Loucy (cell line): ENCODE measurements at regions not wholly inside any gene's neighbourhood (a gene's known extent, or its start where the extent isn't known, plus 50 kb on each side); places are given as distances from the start of the nearest gene placed in this dataset.

Experiments used
- EZH2phosphoT487 ChIP-seq: fragments of 200-600 bp; IDR thresholded peaks from 2 replicates; pipeline ENCODE4 v1.6.1; 2018; ENCODE audit warnings: antibody characterized with exemption, mild to moderate bottlenecking, moderate library complexity, borderline replicate concordance
- TF ChIP-seq, protein P1 (sequence below): fragments of 200-600 bp; sonication (generic); conservative IDR thresholded peaks from 2 replicates; pipeline ENCODE4 v1.5.1; 2014; ENCODE audit warnings: mild to moderate bottlenecking, antibody characterized with exemption, low read length

DNA sequence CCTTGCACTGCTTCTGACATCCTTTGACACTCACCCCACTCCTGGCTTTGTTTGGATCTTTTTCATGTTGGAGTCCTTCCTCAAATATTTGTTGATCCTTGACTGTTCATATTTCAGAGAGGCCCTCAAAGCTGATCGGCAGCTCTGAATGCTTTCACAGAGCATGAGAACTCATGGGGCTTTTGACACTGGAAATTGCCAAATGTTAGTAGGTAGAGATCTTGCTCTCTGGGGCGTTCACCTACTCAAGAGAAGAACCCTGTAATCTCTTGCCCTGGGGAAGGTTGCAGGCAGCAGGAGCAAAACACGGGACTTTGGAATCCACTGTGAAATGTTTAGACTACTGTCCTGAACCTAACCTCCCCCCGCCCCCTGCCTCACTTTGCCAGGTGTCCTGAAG lies 67.4 kb upstream of the STUM start:
- no peak for TF ChIP-seq EZH2phosphoT487
- TF ChIP-seq, protein P1, sequence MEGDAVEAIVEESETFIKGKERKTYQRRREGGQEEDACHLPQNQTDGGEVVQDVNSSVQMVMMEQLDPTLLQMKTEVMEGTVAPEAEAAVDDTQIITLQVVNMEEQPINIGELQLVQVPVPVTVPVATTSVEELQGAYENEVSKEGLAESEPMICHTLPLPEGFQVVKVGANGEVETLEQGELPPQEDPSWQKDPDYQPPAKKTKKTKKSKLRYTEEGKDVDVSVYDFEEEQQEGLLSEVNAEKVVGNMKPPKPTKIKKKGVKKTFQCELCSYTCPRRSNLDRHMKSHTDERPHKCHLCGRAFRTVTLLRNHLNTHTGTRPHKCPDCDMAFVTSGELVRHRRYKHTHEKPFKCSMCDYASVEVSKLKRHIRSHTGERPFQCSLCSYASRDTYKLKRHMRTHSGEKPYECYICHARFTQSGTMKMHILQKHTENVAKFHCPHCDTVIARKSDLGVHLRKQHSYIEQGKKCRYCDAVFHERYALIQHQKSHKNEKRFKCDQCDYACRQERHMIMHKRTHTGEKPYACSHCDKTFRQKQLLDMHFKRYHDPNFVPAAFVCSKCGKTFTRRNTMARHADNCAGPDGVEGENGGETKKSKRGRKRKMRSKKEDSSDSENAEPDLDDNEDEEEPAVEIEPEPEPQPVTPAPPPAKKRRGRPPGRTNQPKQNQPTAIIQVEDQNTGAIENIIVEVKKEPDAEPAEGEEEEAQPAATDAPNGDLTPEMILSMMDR = no peak
